GM03348 (cell line): ENCODE measurements at regions not wholly inside any gene's neighbourhood (a gene's known extent, or its start where the extent isn't known, plus 50 kb on each side); places are given as distances from the start of the nearest gene placed in this dataset.

ENCODE experiments used
- DNase-seq: peaks from one replicate; pipeline ENCODE4 v3.0.0; 2012; ENCODE audit warnings: low spot score

- no peak for DNase-seq
Measured at GRCh38 chr1:57866998-57867397, 443.1 kb upstream of the DAB1 start.

- DNase-seq, result no peak
Measured at GRCh38 chr1:57860931-57861565, 437.2 kb upstream of the DAB1 start.

- DNase-seq, result no peak
Measured at GRCh38 chr1:57860325-57860724, 436.5 kb upstream of the DAB1 start.

GRCh38 chr1:57858740-57859139, 434.9 kb upstream of the DAB1 start:
- DNase-seq, result no peak

DNA sequence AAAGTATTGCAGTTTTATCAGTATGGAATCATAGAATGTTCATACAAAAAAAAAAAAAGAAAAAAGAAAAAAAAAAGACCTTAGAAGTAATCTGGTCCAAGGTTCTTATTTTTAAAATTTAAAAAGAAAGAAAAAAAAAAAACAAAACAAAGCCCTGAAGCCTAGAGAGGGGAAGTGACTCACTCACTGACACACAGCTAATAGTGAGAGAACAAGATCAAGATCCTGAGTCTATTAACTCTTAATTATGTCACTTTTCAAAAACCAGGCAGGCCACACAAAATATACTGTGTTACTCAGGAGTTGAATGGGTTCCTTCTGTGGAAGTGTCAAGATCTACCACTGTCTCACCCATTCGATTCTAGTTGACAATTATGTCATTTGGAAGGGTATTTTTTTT, 433.9 kb upstream of the DAB1 start:
- DNase-seq, result peak; percentile 18

DNA sequence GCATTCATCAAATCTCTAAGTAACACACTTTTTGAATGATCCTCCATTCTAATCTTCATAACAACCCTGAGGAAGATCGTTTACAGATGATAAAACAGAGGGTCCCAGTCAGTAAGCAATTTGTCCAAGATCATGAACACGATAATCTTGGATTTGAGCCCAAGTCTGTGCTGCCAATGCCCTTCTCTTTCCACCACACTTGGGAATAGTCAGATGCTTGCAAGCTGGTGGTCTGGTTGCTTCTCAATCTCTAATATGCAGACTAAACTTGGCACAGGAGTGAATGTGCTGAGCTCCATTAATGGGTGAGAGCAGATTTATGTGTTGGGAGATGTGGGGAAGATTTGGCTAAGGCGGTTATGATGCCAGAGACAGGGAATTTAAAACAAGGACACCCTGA, 430.6 kb upstream of the DAB1 start:
- no peak for DNase-seq

DNA sequence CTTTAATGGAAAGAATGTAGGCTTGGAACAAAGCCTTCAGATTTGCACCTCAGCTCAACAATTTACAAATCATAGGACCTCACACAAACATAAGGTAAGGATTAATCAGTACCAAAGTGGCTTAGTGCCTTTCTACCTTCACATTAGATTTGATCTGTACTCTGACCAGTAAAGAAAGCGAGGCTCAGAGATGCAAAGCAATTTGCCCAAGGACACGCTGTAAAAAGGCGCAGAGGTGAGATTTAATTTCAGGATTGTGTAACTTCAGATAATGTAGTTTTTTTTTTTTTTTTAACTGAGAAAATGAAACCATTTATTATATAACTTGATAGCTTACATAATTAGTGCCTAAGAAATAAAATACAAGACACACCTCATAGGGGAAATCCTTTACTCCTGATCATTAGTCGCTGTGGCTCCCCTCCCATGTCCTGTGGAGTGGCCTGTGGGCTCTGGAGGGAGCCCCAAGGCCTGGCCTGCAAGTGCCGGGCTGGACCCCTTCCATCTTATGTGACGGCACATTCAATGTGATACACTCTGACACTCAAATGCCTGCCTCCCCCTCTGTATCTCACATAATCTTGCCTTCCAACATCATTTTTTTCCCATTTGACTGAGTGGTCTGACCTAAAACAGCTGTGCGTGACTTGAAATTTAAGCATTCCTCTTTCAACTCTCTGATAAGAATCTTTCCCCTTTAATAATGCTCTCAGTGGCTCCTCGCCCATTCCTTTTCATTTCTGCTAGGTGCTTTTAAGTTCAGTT, 426.5 kb upstream of the DAB1 start:
- no peak for DNase-seq

GRCh38 chr1:57848406-57848805, 424.5 kb upstream of the DAB1 start:
- peak; percentile 22 for DNase-seq

DNA sequence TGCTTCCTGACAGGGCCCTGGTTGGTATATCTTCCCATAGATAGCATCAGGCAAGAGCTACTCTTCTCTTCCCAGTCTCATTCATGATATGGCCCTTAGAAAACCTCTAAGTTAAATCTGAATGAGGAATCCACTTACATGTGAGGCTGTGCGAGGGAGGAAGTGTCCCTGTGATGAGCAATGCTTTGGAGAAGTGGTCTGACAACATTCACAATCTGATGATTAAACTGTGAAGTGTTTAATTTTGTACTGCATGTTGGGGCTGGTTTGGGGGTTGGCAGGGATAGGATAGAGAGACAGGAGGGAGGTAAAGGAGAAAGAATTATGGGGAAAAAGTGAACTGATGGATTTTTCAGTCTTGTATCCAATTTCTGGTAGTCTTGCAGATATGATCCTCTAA, 421.2 kb upstream of the DAB1 start:
- peak; percentile 17 for DNase-seq

DNA sequence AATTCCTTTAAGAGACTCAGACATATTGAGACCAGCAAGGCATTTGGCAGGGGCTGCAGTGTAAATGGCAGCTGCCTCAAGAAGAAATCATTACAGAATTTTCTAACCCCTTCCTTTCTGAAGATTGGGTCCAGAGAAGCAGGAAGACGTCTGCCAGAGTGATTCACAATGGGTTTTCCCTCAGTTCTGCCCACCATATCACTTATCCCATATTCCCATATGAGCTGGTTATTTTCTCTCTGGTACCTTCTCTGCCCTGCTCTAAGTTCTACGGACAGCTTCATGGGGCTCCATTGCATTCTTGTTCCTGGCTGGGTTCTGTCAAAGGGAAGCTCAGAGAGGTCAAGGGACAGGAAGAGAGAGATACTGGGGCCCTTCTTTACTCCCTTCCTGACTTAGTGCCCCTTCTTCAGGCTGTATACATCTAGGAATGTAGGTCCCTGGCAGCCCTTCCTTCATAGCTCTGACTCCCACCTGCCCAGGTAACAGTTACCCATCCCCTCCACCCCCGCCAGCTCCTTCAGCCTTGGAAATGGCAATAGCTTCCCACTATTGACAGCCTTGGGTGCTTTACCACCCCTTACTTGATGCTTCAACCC, 420.6 kb upstream of the DAB1 start:
- DNase-seq, result no peak

- peak; percentile 39 for DNase-seq
Measured at GRCh38 chr1:57843760-57844159, 419.9 kb upstream of the DAB1 start.

DNA sequence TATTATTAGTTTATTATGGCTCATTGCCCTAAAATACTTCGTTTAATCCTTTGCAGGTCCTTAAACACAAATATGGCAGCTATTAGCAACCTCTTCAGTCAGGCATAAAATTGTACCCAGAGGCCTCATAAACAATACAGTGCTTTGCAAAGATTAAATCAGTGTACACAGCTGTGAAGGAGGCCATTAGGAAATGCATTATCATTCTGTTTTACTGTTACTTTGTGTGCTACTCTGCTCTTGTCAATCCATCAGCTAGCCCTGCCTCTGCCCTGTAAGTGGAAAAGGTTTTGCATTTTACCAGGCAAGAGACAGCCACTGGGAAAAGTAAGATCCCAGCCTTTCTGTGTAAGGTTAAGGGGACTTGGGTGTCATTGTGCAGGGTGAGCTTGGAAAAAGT, 415.7 kb upstream of the DAB1 start:
- DNase-seq, result no peak

- peak; percentile 11 for DNase-seq
Measured at GRCh38 chr1:57839067-57839466, 415.2 kb upstream of the DAB1 start.

GRCh38 chr1:57835620-57836019, 411.8 kb upstream of the DAB1 start:
- DNase-seq, result no peak

DNA sequence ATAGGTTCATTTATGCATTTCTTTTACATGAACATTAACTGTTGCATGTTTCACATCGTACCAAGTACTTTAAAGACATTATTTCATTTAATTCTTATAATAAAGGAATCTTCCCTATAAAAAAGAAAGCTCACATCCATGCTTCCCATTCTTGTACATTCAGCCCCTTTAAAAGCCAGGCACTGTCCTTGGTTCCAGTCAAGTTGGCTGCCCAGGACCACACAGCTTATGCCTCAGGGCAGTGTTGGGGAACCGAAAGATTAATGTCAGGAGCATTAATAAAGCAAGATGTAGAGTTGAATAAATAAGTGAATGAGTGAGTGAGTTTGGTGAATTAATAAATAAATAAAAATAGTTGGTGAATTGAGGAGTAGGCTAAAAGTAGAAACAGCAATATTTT, 409.4 kb upstream of the DAB1 start:
- no peak for DNase-seq

GRCh38 chr1:57832612-57833011, 408.8 kb upstream of the DAB1 start:
- no peak for DNase-seq

GRCh38 chr1:57831624-57832023, 407.8 kb upstream of the DAB1 start:
- no peak for DNase-seq

DNA sequence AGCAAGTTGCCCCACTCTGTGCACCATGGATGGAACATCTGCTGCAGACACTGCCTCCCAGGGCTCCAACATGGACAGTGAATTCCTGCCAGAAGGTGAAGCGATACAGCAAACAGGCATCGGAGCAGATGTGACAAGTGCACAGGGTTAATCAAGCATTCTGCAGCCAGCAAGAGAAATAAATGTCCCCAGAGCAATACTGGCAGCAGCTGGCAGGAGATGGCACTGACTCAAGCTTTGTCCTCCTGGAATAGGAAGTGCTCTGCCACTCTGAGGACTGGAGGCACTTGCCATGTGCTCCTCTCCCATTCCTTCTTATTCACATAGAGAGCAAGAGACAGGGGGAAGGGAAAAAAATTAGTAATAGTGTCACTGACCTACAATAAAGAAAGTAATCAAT, 402.7 kb upstream of the DAB1 start:
- no peak for DNase-seq

DNA sequence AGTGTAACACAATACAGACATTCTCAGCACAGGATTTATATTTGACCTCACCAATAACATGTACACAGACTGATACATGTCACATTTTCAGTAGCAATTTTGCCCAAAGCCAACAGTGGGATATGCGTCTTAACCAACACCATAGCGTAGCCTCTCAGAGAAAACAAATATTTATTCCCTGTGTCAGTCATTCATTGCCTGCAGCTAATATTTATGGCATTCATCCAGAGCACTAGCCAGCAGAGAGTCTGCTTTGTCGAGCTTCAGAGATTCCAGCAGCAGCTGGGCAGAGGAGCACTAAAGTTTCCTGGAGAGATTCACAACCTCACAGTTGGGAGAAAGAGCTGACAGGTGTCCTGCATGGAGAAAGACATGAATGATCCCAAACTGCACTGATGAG, 400.7 kb upstream of the DAB1 start:
- no peak for DNase-seq

GRCh38 chr1:57820356-57821095, 396.7 kb upstream of the DAB1 start:
- no peak for DNase-seq

- no peak for DNase-seq
Measured at GRCh38 chr1:57819893-57820292, 396.0 kb upstream of the DAB1 start.

GRCh38 chr1:57803586-57803985, 379.7 kb upstream of the DAB1 start:
- no peak for DNase-seq

GRCh38 chr1:57800376-57800775, 376.5 kb upstream of the DAB1 start:
- DNase-seq, result no peak
